IMR-90 (cell line): ENCODE measurements at regions not wholly inside any gene's neighbourhood (a gene's known extent, or its start where the extent isn't known, plus 50 kb on each side); places are given as distances from the start of the nearest gene placed in this dataset.

Source experiments
- RCOR1 ChIP-seq: IDR thresholded peaks from 2 replicates; pipeline ENCODE4 v1.6.1; 2012; ENCODE audit warnings: mild to moderate bottlenecking, low read length, improper control_type of control experiment; ENCODE audit not compliant: insufficient replicate concordance
- TF ChIP-seq, protein P1 (sequence below): conservative IDR thresholded peaks from 2 replicates; pipeline ENCODE4 v1.5.1; 2012; ENCODE audit warnings: mild to moderate bottlenecking, low read depth, low read length, improper control_type of control experiment

DNA sequence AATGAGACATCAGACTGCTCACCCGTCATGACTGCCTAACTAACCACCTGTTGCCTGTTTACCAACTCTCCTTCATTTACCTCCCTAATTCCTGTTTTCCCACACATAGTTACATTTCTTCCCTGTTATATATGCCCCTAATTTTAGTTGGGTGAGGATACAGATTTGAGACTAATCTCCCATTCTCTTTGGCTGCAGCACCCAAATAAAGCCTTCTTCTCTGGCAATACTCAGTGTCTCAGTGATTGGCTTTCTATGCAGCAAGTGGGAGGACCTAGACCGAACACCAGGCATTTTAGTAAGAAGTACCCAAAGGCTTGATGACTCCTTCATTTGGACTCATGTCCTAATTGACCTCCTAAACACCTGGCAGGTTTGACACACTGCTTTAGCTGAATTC is 147.2 kb downstream of the TRIB2 start:
- TF ChIP-seq RCOR1: no peak
- TF ChIP-seq, protein P1, sequence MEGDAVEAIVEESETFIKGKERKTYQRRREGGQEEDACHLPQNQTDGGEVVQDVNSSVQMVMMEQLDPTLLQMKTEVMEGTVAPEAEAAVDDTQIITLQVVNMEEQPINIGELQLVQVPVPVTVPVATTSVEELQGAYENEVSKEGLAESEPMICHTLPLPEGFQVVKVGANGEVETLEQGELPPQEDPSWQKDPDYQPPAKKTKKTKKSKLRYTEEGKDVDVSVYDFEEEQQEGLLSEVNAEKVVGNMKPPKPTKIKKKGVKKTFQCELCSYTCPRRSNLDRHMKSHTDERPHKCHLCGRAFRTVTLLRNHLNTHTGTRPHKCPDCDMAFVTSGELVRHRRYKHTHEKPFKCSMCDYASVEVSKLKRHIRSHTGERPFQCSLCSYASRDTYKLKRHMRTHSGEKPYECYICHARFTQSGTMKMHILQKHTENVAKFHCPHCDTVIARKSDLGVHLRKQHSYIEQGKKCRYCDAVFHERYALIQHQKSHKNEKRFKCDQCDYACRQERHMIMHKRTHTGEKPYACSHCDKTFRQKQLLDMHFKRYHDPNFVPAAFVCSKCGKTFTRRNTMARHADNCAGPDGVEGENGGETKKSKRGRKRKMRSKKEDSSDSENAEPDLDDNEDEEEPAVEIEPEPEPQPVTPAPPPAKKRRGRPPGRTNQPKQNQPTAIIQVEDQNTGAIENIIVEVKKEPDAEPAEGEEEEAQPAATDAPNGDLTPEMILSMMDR: no peak
